Embryonic facial prominence (tissue), 1 donor: ENCODE measurements at regions not wholly inside any gene's neighbourhood (a gene's known extent, or its start where the extent isn't known, plus 50 kb on each side); places are given as distances from the start of the nearest gene placed in this dataset.

Source experiments
- DNase-seq: peaks from one replicate; pipeline ENCODE4 v3.0.0-alpha.2; 2016; ENCODE audit errors: extremely low spot score

GRCh38 chr16:9681508-9681907 is 500.7 kb downstream of the GRIN2A start:
- DNase-seq, result no peak

GRCh38 chr16:9682320-9682719 is 499.9 kb downstream of the GRIN2A start:
- no peak for DNase-seq

GRCh38 chr16:9683677-9684076 is 498.6 kb downstream of the GRIN2A start:
- no peak for DNase-seq

- no peak for DNase-seq
These were observed 494.4 kb downstream of the GRIN2A start for GRCh38 chr16:9687737-9688319.

DNA sequence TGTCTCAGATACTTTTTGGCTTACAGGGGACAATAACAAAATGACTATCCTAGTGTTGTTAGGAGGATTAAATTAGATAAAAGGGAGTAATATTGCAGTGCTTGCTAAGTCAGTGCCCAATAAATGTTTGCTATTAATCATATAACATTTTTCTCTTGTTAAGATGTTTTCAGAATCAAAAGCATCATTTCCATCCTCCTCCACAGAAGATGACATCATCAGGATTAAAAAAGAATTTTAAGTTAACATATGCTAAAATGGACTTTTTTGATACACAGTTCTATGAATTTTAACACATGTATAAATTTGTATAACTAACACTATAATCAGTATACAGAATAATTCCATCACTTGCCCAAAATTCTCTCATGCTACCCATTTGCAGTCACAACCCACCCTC is 492.6 kb downstream of the GRIN2A start:
- DNase-seq, result no peak

GRCh38 chr16:9695152-9695551 is 487.1 kb downstream of the GRIN2A start:
- DNase-seq, result no peak
